Breast epithelium (tissue), 4 donors: ENCODE measurements at regions not wholly inside any gene's neighbourhood (a gene's known extent, or its start where the extent isn't known, plus 50 kb on each side); places are given as distances from the start of the nearest gene placed in this dataset.

ENCODE experiments used
- DNase-seq, 2 donors: peaks; one replicate each; pipeline ENCODE4 v3.0.0-alpha.2; 2019; ENCODE audit warnings: low spot score in 2 of 2
- H3K27ac ChIP-seq, 2 donors: fragments of 200-600 bp; sonication (generic) in 1 of 2; one replicate each; pipeline ENCODE4 v1.5.1; 2016 to 2019; ENCODE audit warnings: mild to moderate bottlenecking in 1 of 2
- H3K27me3 ChIP-seq, 2 donors: fragments of 200-600 bp; sonication (generic) in 1 of 2; one replicate each; pipeline versions ENCODE4 v1.5.1 to v1.6.0; 2017 to 2019; ENCODE audit warnings: control low read depth in 1 of 2, mild to moderate bottlenecking in 1 of 2
- H3K36me3 ChIP-seq: fragments of 200-600 bp; one replicate; pipeline ENCODE4 v1.5.1; 2019
- H3K4me1 ChIP-seq, 2 donors: fragments of 200-600 bp; sonication (generic); one replicate each; pipeline ENCODE4 v1.5.1; 2016 to 2019; ENCODE audit warnings: control low read depth in 1 of 2
- H3K4me3 ChIP-seq, 3 donors: fragments of 200-600 bp; sonication (generic); 1 replicate in 2 of 3; 2 replicates in 1 of 3; pipeline ENCODE4 v1.5.1; 2016 to 2019; ENCODE audit warnings: mild to moderate bottlenecking in 3 of 3, moderate library complexity in 2 of 3
- H3K9me3 ChIP-seq, 2 donors: fragments of 200-600 bp; sonication (generic) in 1 of 2; one replicate each; pipeline ENCODE4 v1.5.1; 2016 to 2019; ENCODE audit warnings: control low read depth in 1 of 2
- CTCF ChIP-seq, 3 donors: fragments of 450-650 bp; IDR thresholded peaks; one replicate each; pipeline ENCODE4 v1.5.1; 2016 to 2017; ENCODE audit warnings: antibody characterized with exemption in 3 of 3, mild to moderate bottlenecking in 3 of 3, moderate library complexity in 3 of 3
- POLR2A ChIP-seq: fragments of 450-650 bp; IDR thresholded peaks from one replicate; pipeline ENCODE4 v1.6.1; 2016; ENCODE audit warnings: antibody characterized with exemption, mild to moderate bottlenecking, moderate library complexity
- POLR2AphosphoS5 ChIP-seq, 3 donors: sonication (generic); formaldehyde crosslinking; IDR thresholded peaks; one replicate each; pipeline ENCODE4 v1.6.1; 2017; ENCODE audit warnings: antibody characterized with exemption in 3 of 3
- intact Hi-C: fragments of 100-400 bp; cut with DNase I; formaldehyde crosslinking; loops from one replicate; pipeline ENCODE4 v1.15.1; 2023; ENCODE audit warnings: low total_unique reads

GRCh38 chr1:14460173-14460572 lies 138.3 kb upstream of the KAZN start:
- H3K4me1 ChIP-seq = no peaks in the 10 kb centered on the region
- TF ChIP-seq CTCF (IDR thresholded peaks at IDR 0.05) (no peak), POLR2AphosphoS5 (IDR thresholded peaks at IDR 0.05) (no peak), POLR2A (no peak)
- intact Hi-C loops = no loop called here
- no peak overlapping the region for H3K4me3 ChIP-seq
- no peak for DNase-seq
- no peak overlapping the region for H3K27ac ChIP-seq
- no peaks in the 10 kb centered on the region for H3K27me3 ChIP-seq
- no peaks in the 10 kb centered on the region for H3K36me3 ChIP-seq
- H3K9me3 ChIP-seq = no peaks in the 10 kb centered on the region

- H3K4me1 ChIP-seq = no peaks in the 10 kb centered on the region
- intact Hi-C loops = no loop called here
Observed at GRCh38 chr1:14462851-14463250, 135.6 kb upstream of the KAZN start.

GRCh38 chr1:14466006-14466405 lies 132.5 kb upstream of the KAZN start:
- no peak for DNase-seq
- Histone ChIP-seq H3K4me3 (no peak overlapping the region), H3K27me3 (no peaks in the 10 kb centered on the region), H3K36me3 (no peaks in the 10 kb centered on the region), H3K27ac (no peak overlapping the region), H3K9me3 (no peaks in the 10 kb centered on the region), H3K4me1 (no peaks in the 10 kb centered on the region)
- intact Hi-C loops = no loop called here
- TF ChIP-seq POLR2AphosphoS5 (IDR thresholded peaks at IDR 0.05) (no peak), CTCF (IDR thresholded peaks at IDR 0.05) (no peak), POLR2A (no peak)

More at GRCh38 chr1:14462851-14463250, 135.6 kb upstream of the KAZN start:
- no peaks in the 10 kb centered on the region for H3K36me3 ChIP-seq
- H3K4me3 ChIP-seq = no peak overlapping the region
- H3K27ac ChIP-seq = no peak overlapping the region
- no peak for DNase-seq
- H3K27me3 ChIP-seq = no peaks in the 10 kb centered on the region
- TF ChIP-seq POLR2A = no peak
- TF ChIP-seq POLR2AphosphoS5 (IDR thresholded peaks at IDR 0.05) = no peak
- TF ChIP-seq CTCF (IDR thresholded peaks at IDR 0.05) = no peak
- no peaks in the 10 kb centered on the region for H3K9me3 ChIP-seq

GRCh38 chr1:14467112-14467511 lies 131.4 kb upstream of the KAZN start:
- no peak for TF ChIP-seq POLR2A
- TF ChIP-seq CTCF (IDR thresholded peaks at IDR 0.05) = no peak
- TF ChIP-seq POLR2AphosphoS5 (IDR thresholded peaks at IDR 0.05) = no peak

GRCh38 chr1:14468751-14469150 lies 129.7 kb upstream of the KAZN start:
- no peak for DNase-seq
- H3K27me3 ChIP-seq = no peaks in the 10 kb centered on the region
- H3K27ac ChIP-seq = no peak overlapping the region
- intact Hi-C loops = no loop called here
- no peaks in the 10 kb centered on the region for H3K36me3 ChIP-seq
- TF ChIP-seq CTCF (IDR thresholded peaks at IDR 0.05) = no peak
- TF ChIP-seq POLR2AphosphoS5 (IDR thresholded peaks at IDR 0.05) = no peak
- TF ChIP-seq POLR2A = no peak
- no peaks in the 10 kb centered on the region for H3K9me3 ChIP-seq
- no peaks in the 10 kb centered on the region for H3K4me1 ChIP-seq
- no peak overlapping the region for H3K4me3 ChIP-seq

More at GRCh38 chr1:14467112-14467511, 131.4 kb upstream of the KAZN start:
- Histone ChIP-seq H3K36me3 (no peaks in the 10 kb centered on the region), H3K4me1 (no peaks in the 10 kb centered on the region), H3K27ac (no peak overlapping the region), H3K27me3 (no peaks in the 10 kb centered on the region), H3K4me3 (no peak overlapping the region), H3K9me3 (no peaks in the 10 kb centered on the region)
- DNase-seq = no peak
- intact Hi-C loops = no loop called here
